ENCODE measurements at regions not wholly inside any gene's neighbourhood (a gene's known extent, or its start where the extent isn't known, plus 50 kb on each side); places are given as distances from the start of the nearest gene placed in this dataset.

DNA sequence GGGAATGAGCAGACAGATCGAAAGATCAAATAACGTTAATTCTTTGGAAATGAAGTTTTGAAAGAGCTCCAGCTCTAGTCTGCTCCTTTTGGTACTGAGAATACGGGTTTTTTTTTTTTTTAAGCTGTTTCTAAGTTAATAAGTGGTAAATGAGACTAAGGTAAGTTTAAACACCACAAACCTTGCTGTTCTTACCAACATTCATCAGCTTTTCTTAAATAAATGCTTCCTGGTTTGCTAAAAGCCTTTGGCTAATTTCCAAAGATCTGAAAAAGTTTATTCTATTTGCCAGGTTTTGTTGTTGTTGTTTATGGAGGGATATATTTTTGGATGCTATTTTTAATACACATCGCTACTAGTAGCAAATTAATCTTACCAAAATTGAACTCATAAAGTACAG, 55.1 kb upstream of the STXBP5 start:
- H3K4me3 ChIP-seq: no peak overlapping the region
- H3K36me3 ChIP-seq: no peaks in the 10 kb centered on the region
- no peaks in the 10 kb centered on the region for H3K4me1 ChIP-seq
- DNase-seq: no peak
- intact Hi-C loops (cut with DNase I; ENCODE audit: low total_unique reads): no loop called here
- no peaks in the 10 kb centered on the region for H3K9me3 ChIP-seq
- H3K27me3 ChIP-seq (replicated peaks in 1 of 7): no peaks in the 10 kb centered on the region
- H3K27ac ChIP-seq: no peak overlapping the region
- TF ChIP-seq POLR2AphosphoS5 (IDR thresholded peaks at IDR 0.05): no peak
- no peak for TF ChIP-seq POLR2A (IDR thresholded peaks at IDR 0.05)
- TF ChIP-seq, protein P1, sequence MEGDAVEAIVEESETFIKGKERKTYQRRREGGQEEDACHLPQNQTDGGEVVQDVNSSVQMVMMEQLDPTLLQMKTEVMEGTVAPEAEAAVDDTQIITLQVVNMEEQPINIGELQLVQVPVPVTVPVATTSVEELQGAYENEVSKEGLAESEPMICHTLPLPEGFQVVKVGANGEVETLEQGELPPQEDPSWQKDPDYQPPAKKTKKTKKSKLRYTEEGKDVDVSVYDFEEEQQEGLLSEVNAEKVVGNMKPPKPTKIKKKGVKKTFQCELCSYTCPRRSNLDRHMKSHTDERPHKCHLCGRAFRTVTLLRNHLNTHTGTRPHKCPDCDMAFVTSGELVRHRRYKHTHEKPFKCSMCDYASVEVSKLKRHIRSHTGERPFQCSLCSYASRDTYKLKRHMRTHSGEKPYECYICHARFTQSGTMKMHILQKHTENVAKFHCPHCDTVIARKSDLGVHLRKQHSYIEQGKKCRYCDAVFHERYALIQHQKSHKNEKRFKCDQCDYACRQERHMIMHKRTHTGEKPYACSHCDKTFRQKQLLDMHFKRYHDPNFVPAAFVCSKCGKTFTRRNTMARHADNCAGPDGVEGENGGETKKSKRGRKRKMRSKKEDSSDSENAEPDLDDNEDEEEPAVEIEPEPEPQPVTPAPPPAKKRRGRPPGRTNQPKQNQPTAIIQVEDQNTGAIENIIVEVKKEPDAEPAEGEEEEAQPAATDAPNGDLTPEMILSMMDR (IDR thresholded peaks at IDR 0.05 in 8 of 11, conservative IDR thresholded peaks at IDR 0.05 in 3 of 11): no peak
- WGBS, 5 donors: 89 to 92% (median 91%) methylated on average over 4 of the region's 4 CpGs

DNA sequence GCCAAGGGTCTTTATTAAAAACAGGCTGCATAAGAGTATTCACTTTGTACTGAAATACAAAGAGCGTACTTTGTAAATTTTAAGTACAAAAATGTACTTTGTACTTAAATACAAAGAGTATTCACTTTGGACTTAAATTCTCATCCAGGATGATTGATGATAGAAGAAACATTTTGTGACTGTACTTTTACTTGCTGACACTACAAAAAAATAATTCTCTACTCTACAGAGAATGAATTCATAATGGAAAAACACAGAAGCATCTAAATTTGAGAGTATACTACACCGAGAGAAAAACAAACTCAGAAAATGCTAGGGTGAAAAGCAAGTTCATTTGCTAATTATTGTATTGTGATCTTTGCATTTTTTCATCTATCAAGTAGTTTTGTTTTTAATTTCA, 54.4 kb upstream of the STXBP5 start:
- DNase-seq: no peak
- intact Hi-C loops (cut with DNase I; ENCODE audit: low total_unique reads): no loop called here
- no peak overlapping the region for H3K4me3 ChIP-seq
- no peaks in the 10 kb centered on the region for H3K27me3 ChIP-seq (replicated peaks in 1 of 7)
- no peaks in the 10 kb centered on the region for H3K36me3 ChIP-seq
- no peak for TF ChIP-seq POLR2A (IDR thresholded peaks at IDR 0.05)
- TF ChIP-seq, protein P1 (IDR thresholded peaks at IDR 0.05 in 8 of 11, conservative IDR thresholded peaks at IDR 0.05 in 3 of 11): no peak
- no peak for TF ChIP-seq POLR2AphosphoS5 (IDR thresholded peaks at IDR 0.05)
- no peaks in the 10 kb centered on the region for H3K4me1 ChIP-seq
- H3K9me3 ChIP-seq: no peaks in the 10 kb centered on the region
- H3K27ac ChIP-seq: no peak overlapping the region
- 89 to 94% (median 90%) methylated on average over 2 of the region's 2 CpGs for WGBS, 5 donors

DNA sequence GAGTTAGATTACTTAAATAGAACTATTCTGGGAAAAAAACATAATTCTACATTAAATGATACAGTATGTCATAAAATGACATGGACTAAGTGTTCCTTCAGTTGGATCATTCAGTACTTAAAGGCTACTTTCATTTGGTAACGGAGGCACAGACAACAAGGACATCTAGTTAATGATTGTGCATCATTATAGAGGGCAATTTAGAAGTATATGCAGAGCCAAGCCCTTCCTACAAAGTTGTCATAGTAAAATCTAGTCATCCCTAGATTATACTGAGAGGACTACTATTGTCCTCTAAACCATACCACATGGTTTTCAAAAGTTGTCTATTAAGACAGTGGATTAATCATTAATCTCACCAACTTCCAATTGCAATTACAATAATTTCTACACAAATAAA, 53.9 kb upstream of the STXBP5 start:
- TF ChIP-seq, protein P1 (IDR thresholded peaks at IDR 0.05 in 8 of 11, conservative IDR thresholded peaks at IDR 0.05 in 3 of 11): no peak
- TF ChIP-seq POLR2A (IDR thresholded peaks at IDR 0.05): no peak
- TF ChIP-seq POLR2AphosphoS5 (IDR thresholded peaks at IDR 0.05): no peak
- 71 to 93% (median 81%) methylated on average over 1 of the region's 1 CpG for WGBS, 5 donors
- no peaks in the 10 kb centered on the region for H3K27me3 ChIP-seq (replicated peaks in 1 of 7)
- H3K9me3 ChIP-seq: no peaks in the 10 kb centered on the region
- H3K36me3 ChIP-seq: no peaks in the 10 kb centered on the region
- no peak overlapping the region for H3K27ac ChIP-seq
- intact Hi-C loops (cut with DNase I; ENCODE audit: low total_unique reads): no loop called here
- H3K4me3 ChIP-seq: no peak overlapping the region
- H3K4me1 ChIP-seq: no peaks in the 10 kb centered on the region
- no peak for DNase-seq

Data from spleen (tissue), 11 donors.